Transverse colon (tissue), 4 donors: ENCODE measurements at regions not wholly inside any gene's neighbourhood (a gene's known extent, or its start where the extent isn't known, plus 50 kb on each side); places are given as distances from the start of the nearest gene placed in this dataset.
A peak's percentile ranks its signal among the peaks of the same experiment; 100 is the strongest.

Experiments
- DNase-seq: peaks from one replicate; pipeline ENCODE4 v3.0.0-alpha.2; 2019
- H3K27ac ChIP-seq, 4 donors: fragments of 200-600 bp; sonication (generic); 2 replicates each; pipeline ENCODE4 v1.5.1; 2016 to 2018; ENCODE audit warnings: inconsistent platforms in 4 of 4
- H3K27me3 ChIP-seq: fragments of 200-600 bp; sonication (generic); 2 replicates; pipeline ENCODE4 v1.5.1; 2017; ENCODE audit warnings: inconsistent platforms
- H3K36me3 ChIP-seq, 4 donors: fragments of 200-600 bp; sonication (generic); 2 replicates each; pipeline ENCODE4 v1.5.1; 2017 to 2019; ENCODE audit warnings: inconsistent platforms in 4 of 4
- H3K4me1 ChIP-seq, 4 donors: fragments of 200-600 bp; sonication (generic); 2 replicates each; pipeline ENCODE4 v1.5.1; 2017 to 2020; ENCODE audit warnings: inconsistent platforms in 4 of 4
- H3K4me3 ChIP-seq, 4 donors: fragments of 200-600 bp; sonication (generic); 1 replicate in 1 of 4; 2 replicates in 3 of 4; pipeline versions ENCODE4 v1.5.1 to v1.6.1; 2017 to 2019; ENCODE audit warnings: inconsistent platforms in 4 of 4
- H3K9me3 ChIP-seq, 2 donors: fragments of 200-600 bp; sonication (generic); 2 replicates each; pipeline ENCODE4 v1.5.1; 2017 to 2019; ENCODE audit warnings: inconsistent platforms in 2 of 2
- CTCF ChIP-seq, 5 experiments: fragments of 200-600 bp in 3 of 5; fragments of 450-650 bp in 2 of 5; sonication (generic) in 3 of 5; IDR thresholded peaks; 1 replicate in 2 of 5; 2 replicates in 3 of 5; pipeline ENCODE4 v1.5.1; 2016 to 2017; ENCODE audit warnings: antibody characterized with exemption in 5 of 5, inconsistent platforms in 3 of 5, mild to moderate bottlenecking in 2 of 5, moderate library complexity in 1 of 5
- EP300 ChIP-seq: sonication (generic); formaldehyde crosslinking; IDR thresholded peaks from one replicate; pipeline ENCODE4 v1.6.1; 2017; ENCODE audit warnings: antibody characterized with exemption, low read depth
- POLR2A ChIP-seq: fragments of 450-650 bp; IDR thresholded peaks from one replicate; pipeline ENCODE4 v1.6.1; 2016; ENCODE audit warnings: antibody characterized with exemption, mild to moderate bottlenecking, moderate library complexity
- POLR2AphosphoS5 ChIP-seq, 3 donors: sonication (generic); formaldehyde crosslinking; IDR thresholded peaks; one replicate each; pipeline ENCODE4 v1.6.1; 2016; ENCODE audit warnings: antibody characterized with exemption in 3 of 3
- WGBS, 2 donors: methylation state at CpG; one replicate each; pipeline ENCODE4 v1.1.5; 2018; ENCODE audit warnings: low coverage in 1 of 2; 5-methylcytosine and 5-hydroxymethylcytosine counted together
- in situ Hi-C, 4 donors: fragments of 200-750 bp; cut with MboI; loops; one replicate each; pipeline versions ENCODE4 v1.15.0 to v1.15.1; 2017; ENCODE audit warnings: low sequenced_read_pairs in 3 of 4, low pct_ligation_motif_present in 1 of 4, low pct_unique_long_range_greater_than_20kb in 1 of 4
- intact Hi-C: fragments of 100-400 bp; cut with DNase I; formaldehyde crosslinking; loops from one replicate; pipeline ENCODE4 v1.15.1; 2023; ENCODE audit warnings: low total_unique reads

GRCh38 chr5:112647428-112647827, 90.3 kb upstream of the APC start:
- in situ Hi-C loops (no loop called here), intact Hi-C loops (no loop called here)
- H3K4me1 ChIP-seq: peaks cover 0 to 11% (median 3%) of the 10 kb centered on the region in 4 donors
- no peaks in the 10 kb centered on the region for H3K27me3 ChIP-seq
- TF ChIP-seq CTCF (IDR thresholded peaks at IDR 0.05): no peak
- no peak for TF ChIP-seq EP300
- TF ChIP-seq POLR2AphosphoS5 (IDR thresholded peaks at IDR 0.05): no peak
- no peak for TF ChIP-seq POLR2A
- DNase-seq: no peak
- no peak overlapping the region for H3K4me3 ChIP-seq
- H3K36me3 ChIP-seq: no peaks in the 10 kb centered on the region
- WGBS, 2 donors: 68 to 80% methylated on average over 1 of the region's 1 CpG
- H3K27ac ChIP-seq: no peak overlapping the region
- H3K9me3 ChIP-seq: no peaks in the 10 kb centered on the region

- in situ Hi-C loops: no loop called here
- DNase-seq: no peak
Measured at GRCh38 chr5:112648264-112648663, 89.4 kb upstream of the APC start.

GRCh38 chr5:112649882-112650281, 87.8 kb upstream of the APC start:
- peak; percentile 68 for DNase-seq
- in situ Hi-C loops: no loop called here

More at GRCh38 chr5:112648264-112648663, 89.4 kb upstream of the APC start:
- H3K9me3 ChIP-seq: no peaks in the 10 kb centered on the region
- no peaks in the 10 kb centered on the region for H3K27me3 ChIP-seq
- H3K4me1 ChIP-seq: peaks cover 0 to 11% (median 3%) of the 10 kb centered on the region in 4 donors
- intact Hi-C loops: no loop called here
- H3K27ac ChIP-seq: no peak overlapping the region
- WGBS, 2 donors: 80% methylated on average over 1 of the region's 1 CpG
- no peak overlapping the region for H3K4me3 ChIP-seq
- H3K36me3 ChIP-seq: no peaks in the 10 kb centered on the region
- no peak for TF ChIP-seq EP300
- TF ChIP-seq POLR2AphosphoS5 (IDR thresholded peaks at IDR 0.05): no peak
- no peak for TF ChIP-seq CTCF (IDR thresholded peaks at IDR 0.05)
- no peak for TF ChIP-seq POLR2A

GRCh38 chr5:112653638-112654205, 84.0 kb upstream of the APC start:
- intact Hi-C loops (no loop called here), in situ Hi-C loops (no loop called here)
- Histone ChIP-seq H3K36me3 (no peaks in the 10 kb centered on the region), H3K27ac (no peak overlapping the region), H3K27me3 (no peaks in the 10 kb centered on the region), H3K4me3 (no peak overlapping the region), H3K9me3 (no peaks in the 10 kb centered on the region), H3K4me1 (peaks cover 0 to 11% (median 3%) of the 10 kb centered on the region in 4 donors)
- 69 to 74% methylated on average over 4 to 5 of the region's 5 CpGs for WGBS, 2 donors
- TF ChIP-seq POLR2AphosphoS5 (IDR thresholded peaks at IDR 0.05) (no peak), CTCF (IDR thresholded peaks at IDR 0.05) (no peak), EP300 (no peak)
- no peak for DNase-seq

More at GRCh38 chr5:112649882-112650281, 87.8 kb upstream of the APC start:
- H3K4me3 ChIP-seq: no peak overlapping the region
- TF ChIP-seq POLR2AphosphoS5 (IDR thresholded peaks at IDR 0.05) (peak in 2 of 3 donors; percentile 11 to 35), POLR2A (no peak)
- no peaks in the 10 kb centered on the region for H3K9me3 ChIP-seq
- peaks cover 0 to 11% (median 3%) of the 10 kb centered on the region in 4 donors for H3K4me1 ChIP-seq
- H3K36me3 ChIP-seq: no peaks in the 10 kb centered on the region
- 27 to 59% methylated on average over 2 to 6 of the region's 6 CpGs for WGBS, 2 donors
- no peaks in the 10 kb centered on the region for H3K27me3 ChIP-seq
- intact Hi-C loops: no loop called here
- H3K27ac ChIP-seq: peak overlapping the region in 2 of 4 donors; percentile 24 to 47

- TF ChIP-seq POLR2AphosphoS5 (IDR thresholded peaks at IDR 0.05) (no peak), POLR2A (no peak), EP300 (no peak), CTCF (IDR thresholded peaks at IDR 0.05) (no peak)
- H3K4me1 ChIP-seq: no peaks in the 10 kb centered on the region
- DNase-seq: no peak
- in situ Hi-C loops (no loop called here), intact Hi-C loops (no loop called here)
- no peaks in the 10 kb centered on the region for H3K27me3 ChIP-seq
- no peaks in the 10 kb centered on the region for H3K36me3 ChIP-seq
- H3K27ac ChIP-seq: no peak overlapping the region
- WGBS, 2 donors: 83 to 91% methylated on average over 5 to 6 of the region's 6 CpGs
- H3K9me3 ChIP-seq: peaks cover 0 to 3% of the 10 kb centered on the region in 2 donors
- no peak overlapping the region for H3K4me3 ChIP-seq
Measured at GRCh38 chr5:112655513-112655912, 82.2 kb upstream of the APC start.
